WTC11 (cell line): ENCODE measurements at regions not wholly inside any gene's neighbourhood (a gene's known extent, or its start where the extent isn't known, plus 50 kb on each side); places are given as distances from the start of the nearest gene placed in this dataset.

Experiments
- ATAC-seq: fragments of 200-7000 bp; cut with Tn5 transposase; 2 replicates; pipeline ENCODE4 v1.10.0; 2021; ENCODE audit warnings: mild to moderate bottlenecking, moderate library complexity
- CTCF ChIA-PET: fragments of 300-600 bp; sonication (Branson Sonifier 250); formaldehyde crosslinking; loops from one replicate; lab custom pipeline; 2021; ENCODE audit warnings: antibody characterized with exemption; lab: Charles Lee
- POLR2A ChIA-PET: fragments of 350-600 bp; sonication (Branson Sonifier 250); formaldehyde crosslinking; loops from one replicate; lab custom pipeline; 2021; ENCODE audit warnings: antibody characterized with exemption; lab: Charles Lee
- DNase-seq: peaks from one replicate; pipeline ENCODE4 v3.0.0; 2021; ENCODE audit warnings: low spot score
- H3K27ac Mint-ChIP-seq: 2 replicates; pipeline ENCODE4 v1.8.0; 2021; ENCODE audit warnings: mixed read lengths
- H3K27me3 Mint-ChIP-seq: 2 replicates; pipeline ENCODE4 v1.8.0; 2021; ENCODE audit warnings: low read depth, mild to moderate bottlenecking, moderate library complexity, mixed read lengths
- H3K36me3 Mint-ChIP-seq: 2 replicates; pipeline ENCODE4 v1.8.0; 2021; ENCODE audit warnings: mixed read lengths
- H3K4me1 Mint-ChIP-seq: 2 replicates; pipeline ENCODE4 v1.8.0; 2022; ENCODE audit warnings: mixed read lengths
- H3K4me3 Mint-ChIP-seq: 2 replicates; pipeline ENCODE4 v1.8.0; 2021; ENCODE audit warnings: mild to moderate bottlenecking, moderate library complexity, mixed read lengths
- H3K9me3 Mint-ChIP-seq: 2 replicates; pipeline ENCODE4 v1.8.0; 2021; ENCODE audit warnings: mixed read lengths
- ARID4B ChIP-seq: sonication (generic); formaldehyde crosslinking; IDR thresholded peaks from 2 replicates; pipeline ENCODE4 v1.8.0; 2023; ENCODE audit warnings: missing genetic modification reagents, mild to moderate bottlenecking, borderline replicate concordance
- ATF2 ChIP-seq: sonication (generic); formaldehyde crosslinking; IDR thresholded peaks from 2 replicates; pipeline ENCODE4 v1.8.1; 2022; ENCODE audit warnings: low read depth, missing genetic modification reagents, borderline replicate concordance
- FOXP4 ChIP-seq: sonication (generic); formaldehyde crosslinking; IDR thresholded peaks from 2 replicates; pipeline ENCODE4 v1.8.0; 2022; ENCODE audit warnings: mild to moderate bottlenecking, missing genetic modification reagents
- GRHL2 ChIP-seq: fragments of 250-450 bp; sonication (Bioruptor Pico); IDR thresholded peaks from 2 replicates; pipeline ENCODE4 v1.8.0; 2022; ENCODE audit warnings: mild to moderate bottlenecking, moderate library complexity; ENCODE audit not compliant: insufficient replicate concordance, severe bottlenecking
- KAT7 ChIP-seq: sonication (generic); formaldehyde crosslinking; IDR thresholded peaks from 2 replicates; pipeline ENCODE4 v1.8.1; 2023; ENCODE audit warnings: missing genetic modification reagents, mild to moderate bottlenecking, borderline replicate concordance
- MLX ChIP-seq: sonication (generic); formaldehyde crosslinking; IDR thresholded peaks from 2 replicates; pipeline ENCODE4 v1.8.1; 2023; ENCODE audit warnings: mild to moderate bottlenecking, missing genetic modification reagents, moderate library complexity
- OVOL2 ChIP-seq: fragments of 250-450 bp; sonication (Bioruptor Pico); IDR thresholded peaks from 2 replicates; pipeline ENCODE4 v1.9.0; 2021; ENCODE audit warnings: mild to moderate bottlenecking, borderline replicate concordance
- STAT6 ChIP-seq: sonication (generic); formaldehyde crosslinking; conservative IDR thresholded peaks from 2 replicates; pipeline ENCODE4 v1.8.1; 2023; ENCODE audit warnings: mild to moderate bottlenecking, low read depth, missing genetic modification reagents, moderate library complexity
- TEAD1 ChIP-seq: sonication (generic); formaldehyde crosslinking; IDR thresholded peaks from 2 replicates; pipeline ENCODE4 v1.8.0; 2022; ENCODE audit warnings: mild to moderate bottlenecking, missing genetic modification reagents
- USF2 ChIP-seq: sonication (generic); formaldehyde crosslinking; IDR thresholded peaks from 2 replicates; pipeline ENCODE4 v1.8.1; 2023; ENCODE audit warnings: mild to moderate bottlenecking, missing genetic modification reagents, moderate library complexity
- ZMAT4 ChIP-seq: fragments of 250-450 bp; sonication (Bioruptor Pico); IDR thresholded peaks from 2 replicates; pipeline ENCODE4 v1.9.0; 2021; ENCODE audit warnings: mild to moderate bottlenecking
- ZNF232 ChIP-seq: sonication (generic); formaldehyde crosslinking; IDR thresholded peaks from 2 replicates; pipeline ENCODE4 v1.8.0; 2022; ENCODE audit warnings: mild to moderate bottlenecking, missing genetic modification reagents
- ZNF423 ChIP-seq: fragments of 250-450 bp; sonication (Bioruptor Pico); IDR thresholded peaks from 2 replicates; pipeline ENCODE4 v2.1.2; 2022; ENCODE audit warnings: mild to moderate bottlenecking, moderate library complexity
- ZSCAN18 ChIP-seq: fragments of 250-450 bp; sonication (Bioruptor Pico); IDR thresholded peaks from 2 replicates; pipeline ENCODE4 v2.1.2; 2022; ENCODE audit warnings: mild to moderate bottlenecking, moderate library complexity

GRCh38 chr20:22825546-22825945, 209.6 kb upstream of the SSTR4 start:
- TF ChIP-seq ARID4B (CRISPR knock-in tag) (no peak), ZSCAN18 (CRISPR knock-in tag) (no peak), MLX (CRISPR knock-in tag) (no peak), USF2 (CRISPR knock-in tag) (no peak), ZMAT4 (CRISPR knock-in tag) (no peak), FOXP4 (no peak), STAT6 (no peak), OVOL2 (CRISPR knock-in tag) (no peak), ATF2 (CRISPR knock-in tag) (no peak), KAT7 (CRISPR knock-in tag) (no peak), ZNF232 (no peak), GRHL2 (no peak), TEAD1 (no peak), ZNF423 (CRISPR knock-in tag) (no peak)
- Mint-ChIP-seq H3K9me3 (no peaks in the 10 kb centered on the region; the same call in 1 of the 2 replicates), H3K4me3 (no peak overlapping the region), H3K4me1 (peaks cover 7% of the 10 kb centered on the region), H3K27ac (no peak overlapping the region), H3K27me3 (no peaks in the 10 kb centered on the region), H3K36me3 (no peaks in the 10 kb centered on the region)
- ChIA-PET CTCF (no interaction called here), POLR2A (no interaction called here)
- DNase-seq, result no peak
- no peak for ATAC-seq
